Type B pancreatic cell (in vitro differentiated cells): ENCODE measurements at regions not wholly inside any gene's neighbourhood (a gene's known extent, or its start where the extent isn't known, plus 50 kb on each side); places are given as distances from the start of the nearest gene placed in this dataset.

Source experiments
- DNase-seq: peaks from one replicate; pipeline ENCODE4 v3.0.0; 2021; ENCODE audit warnings: mixed read lengths; ENCODE audit not compliant: unreplicated experiment; ENCODE audit errors: extremely low spot score
- H3K27ac Mint-ChIP-seq: 2 replicates; pipeline ENCODE4 v1.8.0; 2021; ENCODE audit warnings: mild to moderate bottlenecking, mixed read lengths
- H3K27me3 Mint-ChIP-seq: 2 replicates; pipeline ENCODE4 v1.8.0; 2021; ENCODE audit warnings: mixed read lengths
- H3K36me3 Mint-ChIP-seq: 2 replicates; pipeline ENCODE4 v1.8.0; 2021; ENCODE audit warnings: mixed read lengths
- H3K4me1 Mint-ChIP-seq: one replicate; pipeline ENCODE4 v1.8.0; 2021; ENCODE audit warnings: mixed read lengths; ENCODE audit not compliant: unreplicated experiment
- H3K4me3 Mint-ChIP-seq: 2 replicates; pipeline ENCODE4 v1.8.0; 2021; ENCODE audit warnings: mild to moderate bottlenecking, mixed read lengths
- H3K9me3 Mint-ChIP-seq: 2 replicates; pipeline ENCODE4 v1.8.0; 2021; ENCODE audit warnings: mixed read lengths
- CTCF ChIP-seq: fragments of 200-600 bp; sonication (generic); conservative IDR thresholded peaks from 2 replicates; pipeline ENCODE4 v1.5.0; 2021; ENCODE audit warnings: antibody characterized with exemption, mild to moderate bottlenecking

- H3K9me3 Mint-ChIP-seq = no peaks in the 10 kb centered on the region
- TF ChIP-seq CTCF = no peak
- H3K27ac Mint-ChIP-seq = no peak overlapping the region
- peaks cover 9% of the 10 kb centered on the region for H3K27me3 Mint-ChIP-seq
- peaks cover 6% of the 10 kb centered on the region for H3K4me1 Mint-ChIP-seq
- no peaks in the 10 kb centered on the region for H3K36me3 Mint-ChIP-seq
- no peak overlapping the region for H3K4me3 Mint-ChIP-seq
- DNase-seq = no peak
These were observed 291.0 kb downstream of the CHRM3 start for GRCh38 chr1:239677362-239677761.

DNA sequence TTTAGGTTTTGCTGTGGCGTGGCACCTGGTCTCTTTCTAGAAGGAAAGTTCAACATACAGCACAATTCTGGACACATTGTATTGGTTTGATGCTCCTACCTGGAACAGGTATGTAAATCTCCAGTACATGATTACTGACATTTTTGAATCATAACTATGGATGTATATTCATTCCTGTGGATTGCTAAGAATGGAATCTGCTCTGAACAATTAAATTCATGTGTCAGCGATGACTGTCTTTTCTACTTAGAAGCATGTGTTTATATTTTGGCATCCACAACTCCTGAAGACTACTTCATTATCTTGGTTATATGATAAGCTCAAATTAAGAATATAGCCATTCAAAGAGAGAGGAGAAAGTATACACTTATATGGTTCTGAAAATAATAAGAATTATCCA lies 291.8 kb downstream of the CHRM3 start:
- H3K27ac Mint-ChIP-seq = no peak overlapping the region
- H3K9me3 Mint-ChIP-seq = no peaks in the 10 kb centered on the region
- TF ChIP-seq CTCF = no peak
- H3K4me3 Mint-ChIP-seq = no peak overlapping the region
- H3K27me3 Mint-ChIP-seq = peaks cover 9% of the 10 kb centered on the region
- DNase-seq = no peak
- no peaks in the 10 kb centered on the region for H3K36me3 Mint-ChIP-seq
- peaks cover 6% of the 10 kb centered on the region for H3K4me1 Mint-ChIP-seq

- Mint-ChIP-seq H3K36me3 (no peaks in the 10 kb centered on the region), H3K9me3 (no peaks in the 10 kb centered on the region), H3K4me1 (peaks cover under 1% of the 10 kb centered on the region), H3K27me3 (peaks cover 10% of the 10 kb centered on the region), H3K4me3 (no peak overlapping the region), H3K27ac (no peak overlapping the region)
- TF ChIP-seq CTCF = no peak
- DNase-seq = no peak
These were observed 295.7 kb downstream of the CHRM3 start for GRCh38 chr1:239682046-239682445.

- no peak overlapping the region for H3K27ac Mint-ChIP-seq
- no peak for DNase-seq
- H3K9me3 Mint-ChIP-seq = no peaks in the 10 kb centered on the region
- peaks cover 9% of the 10 kb centered on the region for H3K27me3 Mint-ChIP-seq
- no peaks in the 10 kb centered on the region for H3K4me1 Mint-ChIP-seq
- TF ChIP-seq CTCF = no peak
- no peak overlapping the region for H3K4me3 Mint-ChIP-seq
- H3K36me3 Mint-ChIP-seq = no peaks in the 10 kb centered on the region
These were observed 296.6 kb downstream of the CHRM3 start for GRCh38 chr1:239682960-239683359.

DNA sequence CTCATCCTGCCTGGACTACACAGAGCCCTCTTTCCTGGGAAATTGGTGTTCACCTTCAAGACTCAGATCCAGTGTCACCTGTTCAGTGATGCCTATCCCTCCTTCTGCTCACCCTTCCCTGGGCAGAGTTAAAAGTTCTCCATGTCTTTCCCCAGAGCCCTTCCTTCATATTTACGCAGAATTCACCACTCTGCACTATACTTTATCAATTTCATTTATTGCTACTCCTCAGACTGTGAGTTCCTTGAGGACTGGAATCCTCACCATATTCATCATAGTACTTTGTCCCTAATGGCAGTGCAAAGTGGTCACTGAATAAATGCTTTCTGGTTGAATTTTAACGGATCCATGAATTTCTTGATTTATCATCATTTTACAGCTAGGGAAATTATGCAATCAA lies 300.0 kb downstream of the CHRM3 start:
- no peak overlapping the region for H3K4me3 Mint-ChIP-seq
- peaks cover 13% of the 10 kb centered on the region for H3K27me3 Mint-ChIP-seq
- no peak overlapping the region for H3K27ac Mint-ChIP-seq
- DNase-seq = no peak
- no peaks in the 10 kb centered on the region for H3K9me3 Mint-ChIP-seq
- H3K36me3 Mint-ChIP-seq = no peaks in the 10 kb centered on the region
- TF ChIP-seq CTCF = no peak
- no peaks in the 10 kb centered on the region for H3K4me1 Mint-ChIP-seq

DNA sequence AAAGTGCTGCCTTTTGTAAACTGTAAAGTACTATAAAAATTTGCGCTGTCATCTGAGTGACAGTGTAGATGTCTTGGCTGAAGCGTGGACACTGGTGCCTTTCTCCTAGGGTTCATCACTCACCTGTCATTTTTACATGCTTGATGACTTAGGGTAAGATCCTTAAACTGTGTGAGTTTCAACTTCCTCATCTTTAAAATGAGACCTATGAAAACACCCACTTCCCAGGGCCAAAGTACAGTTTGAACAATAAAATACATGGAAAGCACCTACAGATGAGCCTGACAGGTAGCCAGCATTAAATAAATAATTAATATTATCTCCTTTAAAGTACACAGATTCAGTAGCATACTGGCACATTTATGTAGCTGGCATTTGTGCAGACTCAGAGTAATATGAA lies 309.9 kb downstream of the CHRM3 start:
- Mint-ChIP-seq H3K4me1 (no peaks in the 10 kb centered on the region), H3K27ac (no peak overlapping the region), H3K27me3 (peaks cover 13% of the 10 kb centered on the region), H3K4me3 (no peak overlapping the region), H3K36me3 (no peaks in the 10 kb centered on the region), H3K9me3 (no peaks in the 10 kb centered on the region)
- no peak for DNase-seq
- TF ChIP-seq CTCF = no peak
